H4 (cell line): ENCODE measurements at regions not wholly inside any gene's neighbourhood (a gene's known extent, or its start where the extent isn't known, plus 50 kb on each side); places are given as distances from the start of the nearest gene placed in this dataset.

Experiments used
- DNase-seq: peaks from one replicate; pipeline ENCODE4 v3.0.0-alpha.2; 2015; ENCODE audit warnings: low spot score

DNA sequence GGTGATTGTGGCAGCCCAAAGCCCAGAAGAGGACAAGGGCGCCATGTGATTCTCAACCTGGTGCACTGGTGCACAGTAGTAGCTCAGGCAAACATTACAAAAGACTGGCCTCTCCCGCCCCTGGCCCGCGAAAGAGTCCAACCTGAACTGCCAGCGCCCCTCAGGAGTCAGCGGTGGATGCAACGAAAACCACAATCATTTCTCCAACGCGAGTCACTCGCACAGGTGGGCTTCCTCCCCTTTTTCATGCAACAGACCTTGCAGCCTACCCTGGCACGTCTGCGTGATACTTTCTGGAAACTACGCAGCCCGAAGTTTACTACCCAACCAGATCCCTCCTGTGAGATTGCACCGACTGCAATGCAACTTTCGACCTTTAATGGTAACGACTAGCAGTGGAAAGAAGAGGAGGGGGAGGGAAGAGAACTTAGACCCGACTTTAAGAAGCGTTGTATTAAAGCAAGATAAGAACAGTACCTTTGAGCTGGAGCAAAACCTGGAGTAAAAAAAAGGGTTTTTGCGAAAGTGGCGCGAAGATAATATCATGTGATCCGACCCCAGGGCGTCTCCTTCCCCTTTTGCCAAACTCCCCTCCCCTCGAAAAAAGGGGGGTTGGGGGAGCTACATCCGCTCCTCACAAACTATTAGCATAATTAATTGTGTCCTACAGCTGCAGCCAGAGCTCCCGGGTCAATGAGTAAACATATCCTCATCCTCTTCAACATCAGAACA is 63.3 kb upstream of the CCDC160 start:
- no peak for DNase-seq

DNA sequence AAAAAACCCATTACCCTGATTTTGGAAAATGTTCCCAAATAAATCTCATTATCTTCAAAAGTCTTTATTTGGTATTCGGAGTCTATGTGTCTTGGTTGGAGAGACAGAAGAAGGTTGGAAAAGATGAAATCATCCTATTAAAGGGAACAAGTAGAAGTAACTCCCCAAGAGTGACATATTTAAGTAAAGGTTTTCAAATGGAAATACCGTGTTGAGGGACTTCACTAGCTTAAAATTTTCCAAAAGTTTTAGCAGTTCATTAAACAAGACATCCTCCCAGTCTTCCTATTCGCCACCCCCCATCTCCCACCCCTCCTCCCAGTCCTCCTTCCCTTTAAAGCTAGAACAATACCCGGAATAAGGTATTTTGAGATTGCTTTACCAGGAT is 62.7 kb upstream of the CCDC160 start:
- no peak for DNase-seq

DNA sequence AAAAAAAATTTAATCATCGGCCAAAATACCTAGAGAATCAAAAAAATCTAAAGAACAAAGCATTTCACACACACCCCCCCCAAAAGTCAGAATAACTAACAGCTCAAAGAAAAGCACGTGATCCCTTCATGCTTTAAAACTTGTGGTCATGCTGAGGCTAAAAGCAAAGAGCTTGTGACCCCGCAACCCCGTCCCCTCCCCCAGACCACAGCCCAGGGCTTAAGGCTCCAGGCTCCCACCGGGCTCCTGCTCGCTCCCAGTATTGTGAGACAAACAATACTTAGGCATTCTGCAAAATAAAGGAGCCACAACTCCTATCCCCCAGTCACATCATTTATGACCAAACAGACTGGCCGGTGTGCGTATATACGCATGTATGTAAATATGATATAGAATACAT is 62.1 kb upstream of the CCDC160 start:
- DNase-seq = no peak

DNA sequence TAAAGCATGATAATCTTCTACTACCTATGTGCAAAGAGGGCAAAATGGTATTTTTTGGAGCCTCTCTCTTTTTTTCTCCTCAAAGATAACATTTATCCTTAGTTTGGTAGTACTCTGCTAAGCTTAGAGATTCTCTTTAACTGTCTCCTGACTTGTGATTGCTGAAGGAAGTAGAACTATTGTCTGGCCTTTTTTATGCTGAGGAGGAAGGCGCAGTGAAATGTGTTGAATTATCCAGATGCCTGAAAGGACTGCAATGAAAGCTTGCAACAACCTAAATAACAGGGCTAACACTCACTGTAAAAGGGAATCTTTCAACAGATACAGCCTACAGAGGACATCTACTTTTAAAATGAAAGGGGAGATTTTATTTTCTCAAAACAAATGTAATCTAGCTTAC is 59.5 kb upstream of the CCDC160 start:
- no peak for DNase-seq

DNA sequence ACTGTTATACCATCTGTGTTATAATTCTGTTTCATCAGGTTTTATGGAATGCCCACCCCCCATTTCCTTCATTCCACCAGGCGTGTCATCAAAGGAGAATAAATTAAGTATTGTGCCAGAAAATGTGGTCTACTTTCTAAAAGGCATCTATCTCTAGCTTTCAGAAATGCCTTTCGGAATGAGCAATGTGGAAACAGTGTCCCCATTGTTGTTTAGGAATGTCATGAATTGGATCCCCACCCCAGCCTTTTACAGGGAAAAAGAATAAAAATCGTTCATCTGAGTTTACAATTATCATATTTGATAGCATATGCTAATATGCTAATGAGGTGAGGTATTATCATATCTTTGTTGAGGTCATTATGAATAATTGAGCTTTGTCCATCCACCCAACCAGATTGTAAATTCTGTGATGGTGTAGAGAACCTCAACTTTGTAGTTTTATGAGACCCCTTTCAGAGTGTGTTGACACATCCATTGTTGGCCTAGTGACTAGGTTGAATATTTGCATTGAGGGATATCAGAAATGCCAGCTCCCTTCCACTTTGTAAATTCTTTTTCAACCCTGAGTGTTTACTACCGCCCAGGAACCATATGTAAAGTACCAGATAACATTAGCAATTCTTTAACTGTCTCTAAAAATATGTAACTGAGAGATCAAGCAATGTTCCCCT is 56.2 kb upstream of the CCDC160 start:
- no peak for DNase-seq

DNA sequence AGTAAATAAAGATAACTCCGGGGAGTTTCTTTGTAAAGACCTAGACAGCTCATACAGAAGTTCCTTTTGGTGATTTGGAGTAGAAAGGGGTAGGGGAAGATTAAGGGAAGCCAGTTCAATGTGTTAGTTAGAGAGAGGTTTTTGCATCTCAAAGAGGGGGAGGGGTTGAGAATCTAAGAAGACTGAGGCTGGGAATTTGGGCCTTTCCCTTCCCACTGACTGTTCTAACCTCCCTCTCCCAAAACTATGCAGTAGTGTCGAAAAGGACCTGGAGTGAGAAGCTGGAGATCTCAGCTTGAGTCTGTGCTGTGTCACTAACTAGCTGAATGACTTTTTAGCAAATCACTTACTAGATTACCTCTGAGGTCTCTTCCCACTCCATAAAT is 55.7 kb upstream of the CCDC160 start:
- DNase-seq = no peak

DNA sequence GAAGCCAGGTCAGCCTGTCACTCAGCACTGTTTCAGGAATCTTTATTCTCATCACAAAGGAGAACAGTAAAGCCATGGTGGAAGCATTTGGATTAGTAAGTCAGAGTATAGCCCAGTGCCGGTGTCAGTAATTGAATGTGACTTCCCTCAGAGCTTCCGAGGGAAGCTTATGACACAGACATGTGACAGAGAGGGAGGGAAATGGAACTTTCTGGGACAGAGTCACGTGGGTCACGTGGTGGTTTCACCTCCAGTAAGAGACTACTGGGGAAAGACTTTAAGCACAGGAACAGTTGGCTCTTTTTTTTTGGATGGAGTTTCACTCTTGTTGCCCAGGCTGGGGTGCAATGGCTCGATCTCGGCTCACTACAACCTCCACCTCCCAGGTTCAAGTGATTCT is 53.3 kb upstream of the CCDC160 start:
- no peak for DNase-seq

DNA sequence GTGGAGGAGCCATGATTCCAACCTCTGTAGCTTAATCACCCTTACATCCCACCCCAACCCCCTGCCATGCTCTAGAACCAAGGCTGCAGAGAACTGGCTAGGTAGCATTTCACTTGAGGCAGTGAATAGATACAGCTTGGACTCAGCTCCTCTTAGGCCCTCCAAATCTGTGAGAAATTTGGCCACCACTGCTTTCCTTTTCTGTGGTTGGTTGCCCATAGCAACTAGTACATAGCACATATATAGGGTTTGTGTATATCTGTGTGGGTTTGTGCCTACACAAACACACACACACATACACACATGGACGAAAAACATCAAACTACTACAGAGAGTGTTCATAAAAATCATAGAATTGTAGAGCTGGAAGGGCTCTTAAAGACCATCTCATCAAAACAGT is 52.0 kb upstream of the CCDC160 start:
- DNase-seq = no peak

DNA sequence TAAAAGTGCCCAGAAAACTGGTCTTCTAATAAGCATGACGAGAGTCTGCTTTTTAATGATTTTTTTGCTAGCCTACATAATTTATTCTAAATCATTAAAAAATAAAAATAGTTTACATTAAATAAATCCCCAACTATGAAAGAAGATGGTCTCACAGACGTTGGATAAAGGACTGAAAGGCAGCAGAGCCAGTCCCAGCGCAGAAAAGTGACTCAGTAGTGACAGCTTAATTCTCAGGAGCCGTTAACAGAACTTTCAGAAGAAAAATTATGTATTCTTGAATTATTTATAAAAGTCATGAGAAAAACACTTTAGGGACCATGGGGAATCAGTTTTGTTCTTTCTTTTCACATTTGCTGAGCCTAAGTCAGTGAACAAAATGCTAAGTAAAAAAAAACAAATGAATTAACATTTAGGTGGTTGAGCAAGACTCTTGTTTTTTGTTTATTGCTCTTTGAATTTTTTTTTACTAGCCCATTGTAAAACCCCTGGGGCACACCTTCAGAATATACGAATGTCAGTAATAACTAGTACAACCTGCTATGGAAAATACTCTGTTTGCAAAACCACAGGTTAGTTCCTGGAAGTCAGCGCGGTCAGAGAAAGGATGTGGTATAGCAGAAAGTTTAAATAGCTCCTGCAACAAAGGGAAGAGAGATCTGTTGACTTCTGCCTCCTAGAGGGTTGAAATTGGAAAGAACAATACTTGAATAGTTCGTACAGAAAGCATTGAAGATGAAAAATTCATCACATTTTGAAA is 50.4 kb upstream of the CCDC160 start:
- peak; percentile 63 for DNase-seq
